ENCODE measurements at regions not wholly inside any gene's neighbourhood (a gene's known extent, or its start where the extent isn't known, plus 50 kb on each side); places are given as distances from the start of the nearest gene placed in this dataset.

DNA sequence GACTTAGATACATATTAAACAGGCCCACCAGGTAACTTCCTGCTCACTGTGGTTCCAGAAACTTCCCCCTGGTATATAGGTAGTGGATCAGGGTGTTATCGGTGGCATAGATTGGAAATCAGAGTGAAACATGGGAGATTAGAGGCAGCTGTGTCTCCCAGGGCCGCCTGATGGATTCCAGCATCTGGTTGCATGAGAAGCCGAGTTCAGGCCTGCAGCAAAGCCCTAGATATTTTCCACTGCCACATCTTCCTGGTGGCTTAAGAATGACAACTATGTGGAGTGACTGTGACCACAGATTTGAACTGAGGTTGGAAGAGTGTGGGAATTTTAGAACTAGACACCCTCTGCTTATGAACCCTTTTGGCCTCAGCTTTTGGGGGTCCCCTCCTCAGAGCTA lies 184.8 kb upstream of the NTF3 start:
- no peak overlapping the region for H3K27ac Mint-ChIP-seq
- TF ChIP-seq, protein P1, sequence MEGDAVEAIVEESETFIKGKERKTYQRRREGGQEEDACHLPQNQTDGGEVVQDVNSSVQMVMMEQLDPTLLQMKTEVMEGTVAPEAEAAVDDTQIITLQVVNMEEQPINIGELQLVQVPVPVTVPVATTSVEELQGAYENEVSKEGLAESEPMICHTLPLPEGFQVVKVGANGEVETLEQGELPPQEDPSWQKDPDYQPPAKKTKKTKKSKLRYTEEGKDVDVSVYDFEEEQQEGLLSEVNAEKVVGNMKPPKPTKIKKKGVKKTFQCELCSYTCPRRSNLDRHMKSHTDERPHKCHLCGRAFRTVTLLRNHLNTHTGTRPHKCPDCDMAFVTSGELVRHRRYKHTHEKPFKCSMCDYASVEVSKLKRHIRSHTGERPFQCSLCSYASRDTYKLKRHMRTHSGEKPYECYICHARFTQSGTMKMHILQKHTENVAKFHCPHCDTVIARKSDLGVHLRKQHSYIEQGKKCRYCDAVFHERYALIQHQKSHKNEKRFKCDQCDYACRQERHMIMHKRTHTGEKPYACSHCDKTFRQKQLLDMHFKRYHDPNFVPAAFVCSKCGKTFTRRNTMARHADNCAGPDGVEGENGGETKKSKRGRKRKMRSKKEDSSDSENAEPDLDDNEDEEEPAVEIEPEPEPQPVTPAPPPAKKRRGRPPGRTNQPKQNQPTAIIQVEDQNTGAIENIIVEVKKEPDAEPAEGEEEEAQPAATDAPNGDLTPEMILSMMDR (IDR thresholded peaks at IDR 0.05; ENCODE audit: unreplicated experiment), result no peak
- H3K9me3 Mint-ChIP-seq (ENCODE audit: low read depth), result no peaks in the 10 kb centered on the region
- no peaks in the 10 kb centered on the region for H3K36me3 Mint-ChIP-seq (ENCODE audit: insufficient read depth)
- no peak overlapping the region for H3K4me3 Mint-ChIP-seq (ENCODE audit: low read depth)
- H3K4me1 Mint-ChIP-seq (ENCODE audit: low read depth), result peaks cover 59% of the 10 kb centered on the region
- H3K27me3 Mint-ChIP-seq, result peaks cover 28% of the 10 kb centered on the region
- DNase-seq (ENCODE audit: low spot score, unreplicated experiment), result no peak

DNA sequence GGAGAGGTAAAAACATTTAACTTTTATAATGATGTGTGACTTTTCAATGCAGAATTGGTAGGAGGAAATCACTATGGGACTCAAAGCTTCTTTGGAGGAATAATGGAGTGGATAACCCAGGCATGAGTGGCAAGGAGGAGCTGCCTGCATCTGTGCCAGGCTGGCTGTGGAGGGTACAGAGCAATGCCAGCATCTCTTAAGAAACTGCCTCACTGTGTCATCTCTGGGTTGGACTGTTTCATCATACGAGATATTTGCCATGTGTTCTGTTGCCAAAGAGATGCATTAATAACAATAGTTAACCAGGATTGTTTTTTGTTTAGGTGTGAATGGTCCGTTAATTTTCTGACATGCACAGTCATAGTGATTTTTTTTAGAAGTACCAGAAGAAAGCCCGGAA lies 183.7 kb upstream of the NTF3 start:
- H3K4me1 Mint-ChIP-seq (ENCODE audit: low read depth), result peaks cover 57% of the 10 kb centered on the region
- DNase-seq (ENCODE audit: low spot score, unreplicated experiment), result no peak
- H3K36me3 Mint-ChIP-seq (ENCODE audit: insufficient read depth), result no peaks in the 10 kb centered on the region
- H3K4me3 Mint-ChIP-seq (ENCODE audit: low read depth), result no peak overlapping the region
- no peak overlapping the region for H3K27ac Mint-ChIP-seq
- H3K9me3 Mint-ChIP-seq (ENCODE audit: low read depth), result no peaks in the 10 kb centered on the region
- TF ChIP-seq, protein P1 (IDR thresholded peaks at IDR 0.05; ENCODE audit: unreplicated experiment), result no peak
- peaks cover 34% of the 10 kb centered on the region for H3K27me3 Mint-ChIP-seq

DNA sequence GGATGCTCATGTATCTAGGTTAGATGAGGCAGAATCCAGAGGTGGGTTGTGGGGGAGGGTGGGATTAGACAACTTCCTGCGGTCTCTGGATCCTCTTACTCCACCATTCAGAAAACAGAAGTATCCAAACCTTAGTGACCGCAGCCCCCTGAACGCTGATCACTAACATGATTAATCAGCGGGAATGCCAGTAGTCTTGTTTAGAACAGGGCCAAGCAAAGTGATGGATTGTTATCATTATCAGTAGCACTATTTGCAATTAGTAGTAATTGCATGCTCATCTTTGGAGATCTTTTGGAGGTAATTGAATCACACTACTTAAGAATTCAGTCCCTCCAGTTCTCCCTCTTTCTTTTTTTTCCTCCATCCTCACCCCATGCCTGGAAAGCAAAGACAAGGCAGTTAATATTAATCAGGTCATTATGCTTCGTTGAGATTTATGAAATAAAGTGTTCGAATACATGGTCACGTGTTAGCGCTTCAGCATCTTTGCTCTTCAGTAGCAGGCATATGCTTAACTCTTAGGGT lies 182.8 kb upstream of the NTF3 start:
- Mint-ChIP-seq H3K9me3 (ENCODE audit: low read depth) (no peaks in the 10 kb centered on the region), H3K4me1 (ENCODE audit: low read depth) (peaks cover 51% of the 10 kb centered on the region), H3K27me3 (peaks cover 37% of the 10 kb centered on the region), H3K27ac (no peak overlapping the region), H3K36me3 (ENCODE audit: insufficient read depth) (no peaks in the 10 kb centered on the region), H3K4me3 (ENCODE audit: low read depth) (no peak overlapping the region)
- TF ChIP-seq, protein P1 (IDR thresholded peaks at IDR 0.05; ENCODE audit: unreplicated experiment), result no peak
- no peak for DNase-seq (ENCODE audit: low spot score, unreplicated experiment)

DNA sequence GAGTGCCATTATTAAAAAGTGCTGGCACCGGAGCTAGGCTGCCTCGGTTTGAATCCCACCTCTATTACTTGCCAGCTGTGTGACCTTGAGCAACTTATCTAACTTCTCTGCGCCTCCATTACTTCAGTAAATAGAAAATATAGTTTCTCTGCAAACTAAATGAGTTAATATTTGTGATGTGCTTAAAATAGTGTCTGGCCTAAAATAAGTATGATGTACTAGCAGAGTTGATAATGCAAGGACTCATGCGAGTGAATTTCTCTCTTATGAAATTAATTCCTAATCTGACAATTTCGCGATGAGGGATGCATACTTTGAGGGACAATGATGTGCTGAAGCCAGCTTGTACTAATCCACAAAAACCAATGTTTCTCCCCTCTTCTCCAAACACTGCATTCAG lies 180.8 kb upstream of the NTF3 start:
- DNase-seq (ENCODE audit: low spot score, unreplicated experiment), result no peak
- H3K27ac Mint-ChIP-seq, result no peak overlapping the region
- H3K4me1 Mint-ChIP-seq (ENCODE audit: low read depth), result peaks cover 31% of the 10 kb centered on the region
- no peak overlapping the region for H3K4me3 Mint-ChIP-seq (ENCODE audit: low read depth)
- TF ChIP-seq, protein P1 (IDR thresholded peaks at IDR 0.05; ENCODE audit: unreplicated experiment), result no peak
- no peaks in the 10 kb centered on the region for H3K36me3 Mint-ChIP-seq (ENCODE audit: insufficient read depth)
- peaks cover 52% of the 10 kb centered on the region for H3K27me3 Mint-ChIP-seq
- no peaks in the 10 kb centered on the region for H3K9me3 Mint-ChIP-seq (ENCODE audit: low read depth)

DNA sequence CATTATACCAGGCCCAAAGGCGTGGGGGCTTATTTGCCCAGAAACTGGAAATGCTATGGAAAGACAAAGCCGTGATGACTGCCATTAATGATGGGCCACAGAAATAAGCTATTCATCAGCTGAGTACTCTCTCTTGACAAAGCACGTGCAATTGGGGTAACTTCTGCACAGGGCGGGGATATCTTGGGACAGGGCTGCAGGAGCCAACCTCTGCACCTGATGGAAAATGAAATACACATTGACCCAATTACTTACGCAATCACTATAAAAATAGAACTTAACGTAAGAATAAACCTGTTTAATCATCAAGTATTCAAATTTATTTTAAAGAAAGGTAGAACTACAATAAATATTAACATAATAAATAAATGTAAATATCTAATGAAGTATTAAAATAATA lies 180.1 kb upstream of the NTF3 start:
- Mint-ChIP-seq H3K4me3 (ENCODE audit: low read depth) (no peak overlapping the region), H3K27ac (no peak overlapping the region), H3K9me3 (ENCODE audit: low read depth) (no peaks in the 10 kb centered on the region), H3K36me3 (ENCODE audit: insufficient read depth) (no peaks in the 10 kb centered on the region), H3K27me3 (peaks cover 59% of the 10 kb centered on the region), H3K4me1 (ENCODE audit: low read depth) (peaks cover 26% of the 10 kb centered on the region)
- TF ChIP-seq, protein P1 (IDR thresholded peaks at IDR 0.05; ENCODE audit: unreplicated experiment), result no peak
- DNase-seq (ENCODE audit: low spot score, unreplicated experiment), result no peak
